Spleen (tissue), 11 donors: ENCODE measurements at regions not wholly inside any gene's neighbourhood (a gene's known extent, or its start where the extent isn't known, plus 50 kb on each side); places are given as distances from the start of the nearest gene placed in this dataset.

Source experiments
- DNase-seq: peaks from one replicate; pipeline ENCODE4 v3.0.0-alpha.2; 2020
- H3K27ac ChIP-seq, 8 donors: fragments of 200-600 bp; sonication (generic) in 7 of 8; 1 replicate in 4 of 8; 2 replicates in 4 of 8; pipeline versions ENCODE4 v1.5.0 to v1.8.0; 2016 to 2021; ENCODE audit warnings: inconsistent platforms in 4 of 8, mild to moderate bottlenecking in 4 of 8, moderate library complexity in 1 of 8
- H3K27me3 ChIP-seq, 7 donors: fragments of 200-600 bp; sonication (generic) in 6 of 7; replicated peaks in 1 of 7; 1 replicate in 4 of 7; 2 replicates in 3 of 7; pipeline versions ENCODE4 v1.5.0 to v1.8.0; 2016 to 2021; ENCODE audit warnings: inconsistent platforms in 3 of 7, mild to moderate bottlenecking in 1 of 7
- H3K36me3 ChIP-seq, 6 donors: fragments of 200-600 bp; sonication (generic) in 5 of 6; 1 replicate in 4 of 6; 2 replicates in 2 of 6; pipeline versions ENCODE4 v1.5.0 to v1.8.0; 2016 to 2021; ENCODE audit warnings: inconsistent platforms in 2 of 6
- H3K4me1 ChIP-seq, 6 donors: fragments of 200-600 bp; sonication (generic) in 5 of 6; 1 replicate in 3 of 6; 2 replicates in 3 of 6; pipeline versions ENCODE4 v1.5.0 to v1.8.0; 2016 to 2021; ENCODE audit warnings: inconsistent platforms in 3 of 6
- H3K4me3 ChIP-seq, 8 donors: fragments of 200-600 bp; sonication (generic) in 7 of 8; 1 replicate in 4 of 8; 2 replicates in 4 of 8; pipeline versions ENCODE4 v1.5.0 to v1.8.0; 2016 to 2021; ENCODE audit warnings: inconsistent platforms in 4 of 8, mild to moderate bottlenecking in 4 of 8, moderate library complexity in 2 of 8
- H3K9me3 ChIP-seq, 8 donors: fragments of 200-600 bp; sonication (generic) in 7 of 8; 1 replicate in 4 of 8; 2 replicates in 4 of 8; pipeline versions ENCODE4 v1.5.0 to v1.8.0; 2016 to 2021; ENCODE audit warnings: inconsistent platforms in 4 of 8
- CTCF ChIP-seq, 11 experiments: fragments of 200-600 bp in 7 of 11; fragments of 450-650 bp in 4 of 11; sonication (generic) in 4 of 11; IDR thresholded peaks in 8 of 11; conservative IDR thresholded peaks in 3 of 11; 1 replicate in 7 of 11; 2 replicates in 4 of 11; pipeline versions ENCODE4 v1.4.0 to v1.8.0; 2016 to 2021; ENCODE audit warnings: antibody characterized with exemption in 11 of 11, inconsistent platforms in 4 of 11, mild to moderate bottlenecking in 1 of 11
- POLR2A ChIP-seq, 3 donors: fragments of 450-650 bp; IDR thresholded peaks; one replicate each; pipeline ENCODE4 v1.5.1; 2017; ENCODE audit warnings: antibody characterized with exemption in 3 of 3, mild to moderate bottlenecking in 1 of 3
- POLR2AphosphoS5 ChIP-seq, 3 donors: sonication (generic); formaldehyde crosslinking; IDR thresholded peaks; one replicate each; pipeline ENCODE4 v1.5.1; 2017; ENCODE audit warnings: antibody characterized with exemption in 3 of 3
- WGBS, 5 donors: extraction: QIAGEN DNeasy Blood & Tissue Kit in 3 of 5; methylation state at CpG; one replicate each; pipeline versions ENCODE4 v1.1.5 to v1.1.7; 2013 to 2018; 5-methylcytosine and 5-hydroxymethylcytosine counted together
- intact Hi-C: fragments of 100-400 bp; cut with DNase I; formaldehyde crosslinking; loops from one replicate; pipeline ENCODE4 v1.15.0; 2023; ENCODE audit warnings: low total_unique reads
- donor health status: healthy with polysubstance abuse.
- donor health status: DM: no; HTN: no; CAD: no; lungs with moderate emphysema.
- donor health status: DM: no; HTN: no; CAD: no.
- donor health status: Bipolar disorder and iron deficiency.
- donor health status: healthy.
- donor health status: DM: no; HTN: no; CAD: no.
- donor health status: DM: yes; HTN: yes; CAD: no.

- intact Hi-C loops = no loop called here
- H3K4me3 ChIP-seq = no peak overlapping the region
- no peaks in the 10 kb centered on the region for H3K4me1 ChIP-seq
- WGBS, 5 donors = 24 to 44% (median 38%) methylated on average over 2 of the region's 2 CpGs
- no peaks in the 10 kb centered on the region for H3K27me3 ChIP-seq
- no peak overlapping the region for H3K27ac ChIP-seq
- no peak for TF ChIP-seq POLR2A (IDR thresholded peaks at IDR 0.05)
- TF ChIP-seq POLR2AphosphoS5 (IDR thresholded peaks at IDR 0.05) = no peak
- TF ChIP-seq CTCF (IDR thresholded peaks at IDR 0.05 in 8 of 11, conservative IDR thresholded peaks at IDR 0.05 in 3 of 11) = no peak
- no peak for DNase-seq
- no peaks in the 10 kb centered on the region for H3K36me3 ChIP-seq
- H3K9me3 ChIP-seq = no peaks in the 10 kb centered on the region
These were observed 246.5 kb downstream of the PPP1R2C start for GRCh38 chrX:42531441-42531840.

GRCh38 chrX:42530027-42530426, 247.9 kb downstream of the PPP1R2C start:
- no peak for TF ChIP-seq CTCF (IDR thresholded peaks at IDR 0.05 in 8 of 11, conservative IDR thresholded peaks at IDR 0.05 in 3 of 11)
- no peak for TF ChIP-seq POLR2A (IDR thresholded peaks at IDR 0.05)
- no peak for TF ChIP-seq POLR2AphosphoS5 (IDR thresholded peaks at IDR 0.05)
- Histone ChIP-seq H3K4me1 (no peaks in the 10 kb centered on the region), H3K27ac (no peak overlapping the region), H3K9me3 (no peaks in the 10 kb centered on the region), H3K4me3 (no peak overlapping the region), H3K27me3 (no peaks in the 10 kb centered on the region), H3K36me3 (no peaks in the 10 kb centered on the region)
- intact Hi-C loops = no loop called here
- WGBS, 5 donors = 82 to 97% (median 89%) methylated on average over 1 of the region's 1 CpG
- no peak for DNase-seq

GRCh38 chrX:42524379-42524778, 253.6 kb downstream of the PPP1R2C start:
- no peaks in the 10 kb centered on the region for H3K9me3 ChIP-seq
- no peak for DNase-seq
- TF ChIP-seq CTCF (IDR thresholded peaks at IDR 0.05 in 8 of 11, conservative IDR thresholded peaks at IDR 0.05 in 3 of 11) (no peak), POLR2A (IDR thresholded peaks at IDR 0.05) (no peak), POLR2AphosphoS5 (IDR thresholded peaks at IDR 0.05) (no peak)
- WGBS, 5 donors = 78 to 100% (median 86%) methylated on average over 1 of the region's 1 CpG
- H3K4me1 ChIP-seq = no peaks in the 10 kb centered on the region
- intact Hi-C loops = no loop called here
- no peaks in the 10 kb centered on the region for H3K36me3 ChIP-seq
- H3K27ac ChIP-seq = no peak overlapping the region
- H3K4me3 ChIP-seq = no peak overlapping the region
- no peaks in the 10 kb centered on the region for H3K27me3 ChIP-seq

- H3K9me3 ChIP-seq = no peaks in the 10 kb centered on the region
- no peaks in the 10 kb centered on the region for H3K36me3 ChIP-seq
- TF ChIP-seq POLR2A (IDR thresholded peaks at IDR 0.05) (no peak), POLR2AphosphoS5 (IDR thresholded peaks at IDR 0.05) (no peak), CTCF (IDR thresholded peaks at IDR 0.05 in 8 of 11, conservative IDR thresholded peaks at IDR 0.05 in 3 of 11) (no peak)
- no peak overlapping the region for H3K4me3 ChIP-seq
- DNase-seq = no peak
- no peak overlapping the region for H3K27ac ChIP-seq
- 76 to 97% (median 92%) methylated on average over 1 of the region's 1 CpG for WGBS, 5 donors
- intact Hi-C loops = no loop called here
- H3K4me1 ChIP-seq = no peaks in the 10 kb centered on the region
- no peaks in the 10 kb centered on the region for H3K27me3 ChIP-seq
These were observed 258.2 kb downstream of the PPP1R2C start for GRCh38 chrX:42519666-42520231.
